CD4-positive, alpha-beta T cell treated with Interleukin-4 for 4 hours (primary cell): ENCODE measurements at regions not wholly inside any gene's neighbourhood (a gene's known extent, or its start where the extent isn't known, plus 50 kb on each side); places are given as distances from the start of the nearest gene placed in this dataset.
"Not testable (repeated sequence)": the region's sequence is repeated elsewhere in the genome, so short reads cannot be mapped to it uniquely, and the experiment has no call there.

Experiments
- DNase-seq: peaks from one replicate; pipeline ENCODE4 v3.0.0-alpha.2; 2020

DNA sequence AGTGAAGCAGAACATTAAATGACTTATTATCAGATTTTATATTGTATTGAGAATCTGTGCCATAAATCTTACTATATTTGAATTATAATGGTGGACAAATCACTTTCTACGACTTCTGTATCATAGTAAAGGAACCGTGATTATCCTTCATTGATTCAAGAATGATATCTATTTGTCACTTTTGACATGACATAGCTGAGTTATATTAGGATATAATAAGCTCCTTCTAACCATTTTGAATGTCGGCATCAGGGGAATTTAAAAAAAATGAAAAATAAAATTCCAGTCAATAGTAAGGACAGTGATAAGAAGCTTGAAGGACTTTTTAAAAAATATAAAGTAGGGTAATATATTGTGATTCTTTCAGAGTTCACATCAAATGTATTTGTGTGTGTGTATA lies 338.9 kb upstream of the ACO1 start:
- no peak for DNase-seq

GRCh38 chr9:32067261-32067660 lies 317.2 kb upstream of the ACO1 start:
- no peak for DNase-seq

DNA sequence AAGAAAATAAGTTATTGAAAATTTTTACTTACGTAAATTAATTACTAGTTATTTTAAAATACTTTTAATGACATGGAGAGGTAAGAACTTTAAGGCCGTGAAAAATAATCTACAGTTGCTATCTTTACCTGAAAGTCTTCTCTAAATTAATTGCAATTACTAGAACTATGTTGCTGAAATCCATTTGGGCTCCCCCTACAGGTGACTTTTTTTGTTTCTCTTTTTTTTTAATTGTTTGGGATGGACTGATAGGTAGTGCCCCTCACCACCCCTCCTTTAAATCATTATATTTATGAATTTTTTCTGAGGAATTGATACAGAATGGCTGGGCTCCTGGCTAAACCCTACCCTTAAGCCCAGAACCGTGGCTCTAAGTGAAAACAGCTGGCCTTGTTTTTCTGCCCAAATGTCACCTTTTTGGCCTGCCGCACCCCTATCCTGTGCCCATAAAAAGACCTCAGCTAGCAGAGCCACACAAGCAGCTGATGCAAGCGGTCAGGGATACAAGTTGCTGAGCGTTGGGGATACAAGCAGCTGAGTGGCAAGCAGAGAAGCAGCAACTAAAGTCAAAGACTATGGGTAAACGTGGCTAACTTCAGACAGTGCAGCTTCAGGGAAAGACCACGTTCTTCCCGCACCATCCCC lies 315.2 kb upstream of the ACO1 start:
- DNase-seq: peak; percentile 4

DNA sequence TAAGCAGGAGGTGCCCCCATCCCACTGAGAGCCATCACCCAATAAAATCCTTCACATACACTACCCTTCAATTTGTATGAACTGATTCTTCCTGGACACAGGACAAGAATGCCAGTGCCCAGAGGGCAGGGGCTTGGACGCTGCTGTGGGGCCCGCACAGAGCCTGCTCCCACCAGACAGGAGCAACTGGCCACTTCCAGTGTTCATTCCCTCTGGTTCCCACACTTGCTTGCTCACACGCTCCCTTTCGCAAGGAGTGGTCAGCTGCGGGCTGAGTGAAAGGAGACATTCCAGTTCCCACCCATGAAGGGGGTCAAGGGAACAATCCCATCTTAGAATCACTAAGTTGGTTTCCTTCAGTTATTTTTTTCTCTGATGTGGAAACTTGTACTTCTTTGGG lies 314.5 kb upstream of the ACO1 start:
- DNase-seq: no peak

DNA sequence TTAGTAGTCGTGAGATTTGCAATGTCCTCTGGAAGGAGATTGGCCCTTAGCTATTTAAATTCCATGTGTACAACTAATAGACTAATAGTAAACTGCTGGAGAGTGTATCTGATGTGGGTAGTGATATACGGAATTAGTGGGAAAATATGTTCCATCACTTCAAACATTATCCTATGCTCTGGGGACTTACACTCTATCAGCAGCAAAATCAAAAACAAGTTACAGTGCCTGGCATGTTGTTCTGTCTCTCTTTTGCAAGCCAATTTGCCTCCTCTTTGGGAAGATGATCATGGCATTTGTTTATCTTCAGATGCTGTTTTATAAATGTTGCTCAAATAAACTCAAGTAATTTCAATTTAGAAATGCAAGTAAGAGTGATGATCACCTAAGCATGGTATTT lies 311.9 kb upstream of the ACO1 start:
- no peak for DNase-seq

- no peak for DNase-seq
Measured at GRCh38 chr9:32092031-32092430, 292.4 kb upstream of the ACO1 start.

GRCh38 chr9:32117291-32117690 lies 267.2 kb upstream of the ACO1 start:
- no peak for DNase-seq

GRCh38 chr9:32128546-32128945 lies 255.9 kb upstream of the ACO1 start:
- DNase-seq: no peak

DNA sequence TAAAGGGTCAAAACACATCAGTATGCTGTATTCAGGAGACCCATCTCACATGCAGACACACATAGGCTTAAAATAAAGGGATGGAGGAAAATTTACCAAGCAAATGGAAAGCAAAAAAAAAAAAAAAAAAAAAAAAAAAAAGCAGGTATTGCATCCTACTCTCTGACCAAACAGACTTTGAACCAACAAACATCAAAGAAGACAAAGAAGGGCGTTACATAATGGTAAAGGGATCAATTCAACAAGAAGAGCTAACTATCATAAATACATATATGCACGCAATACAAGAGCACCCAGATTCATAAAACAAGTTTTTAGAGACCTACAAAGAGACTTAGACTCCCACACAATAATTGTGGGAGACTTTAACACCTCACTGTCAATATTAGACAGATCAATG lies 253.7 kb upstream of the ACO1 start:
- DNase-seq: not testable (repeated sequence)

DNA sequence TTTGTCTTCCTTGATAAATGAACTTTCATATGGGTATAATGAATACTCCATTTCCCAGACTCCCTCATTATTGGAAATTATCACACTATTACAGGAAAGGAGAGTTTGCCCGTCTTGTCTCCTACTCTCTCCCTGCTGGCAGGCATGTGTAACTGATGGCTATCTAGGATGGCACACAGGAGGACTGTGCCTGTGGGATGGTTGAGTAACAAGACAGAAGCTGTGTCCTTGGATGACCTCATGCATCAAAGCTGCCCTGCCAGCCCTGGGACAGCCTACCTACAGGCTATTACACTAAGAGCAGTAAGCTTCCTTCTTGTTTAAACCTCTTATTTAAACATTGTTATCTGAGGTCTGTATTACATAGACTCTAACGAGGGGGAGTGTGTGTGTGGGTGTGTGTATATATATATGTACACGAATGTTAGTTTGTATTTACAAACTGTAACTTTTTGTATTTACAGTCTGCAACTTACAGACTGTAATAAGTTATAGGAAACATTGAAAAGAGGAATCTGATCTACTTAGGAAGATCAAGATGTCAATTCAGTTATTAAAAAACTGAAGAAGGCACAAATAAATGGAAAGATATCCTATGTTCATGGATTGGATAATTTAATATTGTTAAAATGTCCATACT lies 247.6 kb upstream of the ACO1 start:
- DNase-seq: no peak

DNA sequence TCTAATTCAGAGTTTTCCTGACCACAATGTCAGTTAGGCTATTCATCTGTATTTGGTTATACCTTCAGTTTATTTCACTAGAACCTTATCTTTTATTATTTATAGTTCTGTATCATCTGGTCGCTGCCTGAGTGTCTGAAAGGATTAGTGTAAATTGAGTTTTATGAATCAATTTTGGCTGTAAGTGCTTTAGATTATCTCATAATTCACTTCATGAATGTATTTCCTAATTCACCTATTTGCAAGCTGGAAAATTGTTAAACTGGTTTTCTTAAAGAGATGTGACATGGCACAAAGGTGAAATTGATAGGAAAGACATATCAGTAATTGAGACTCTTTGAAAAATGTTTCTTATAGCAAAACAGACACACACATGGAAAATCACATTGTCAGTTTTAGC lies 242.4 kb upstream of the ACO1 start:
- DNase-seq: no peak

DNA sequence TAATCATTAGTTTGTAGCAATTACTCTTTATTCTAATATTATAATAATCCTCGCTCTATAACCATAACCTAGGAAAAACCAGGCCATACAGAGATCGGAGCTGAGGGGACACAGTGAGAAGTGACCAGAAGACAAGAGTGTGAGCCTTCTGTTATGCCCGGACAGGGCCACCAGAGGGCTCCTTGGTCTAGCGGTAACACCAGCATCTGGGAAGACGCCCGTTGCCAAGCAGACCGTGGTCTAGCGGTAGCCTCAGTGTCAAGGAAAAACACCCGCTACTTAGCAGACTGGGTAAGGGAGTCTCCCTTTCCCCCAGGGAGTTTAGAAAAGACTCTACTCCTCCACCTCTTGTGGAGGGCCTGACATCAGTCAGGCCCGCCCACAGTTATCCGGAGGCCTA lies 235.9 kb upstream of the ACO1 start:
- DNase-seq: not testable (repeated sequence)

DNA sequence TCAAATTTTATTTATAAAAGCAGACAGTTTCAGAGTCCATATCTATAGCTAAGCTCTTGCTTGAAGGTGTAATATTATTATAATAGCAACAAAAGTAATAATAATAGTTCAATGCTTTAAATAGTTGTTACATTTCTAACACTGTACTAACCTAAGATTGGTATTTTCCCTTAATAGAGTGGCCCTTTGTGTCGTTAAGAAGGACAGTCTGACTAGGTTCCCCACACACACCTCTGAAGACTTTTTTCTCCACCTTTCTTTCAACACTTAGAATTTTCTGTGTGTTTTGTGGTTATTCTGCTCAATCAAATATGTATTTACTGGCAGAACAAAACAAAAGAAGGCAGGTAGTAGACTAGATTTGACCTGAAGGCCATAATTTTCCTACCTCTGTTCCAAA lies 223.2 kb upstream of the ACO1 start:
- no peak for DNase-seq

GRCh38 chr9:32161720-32162119 lies 222.7 kb upstream of the ACO1 start:
- DNase-seq: no peak

- not testable (repeated sequence) for DNase-seq
Measured at GRCh38 chr9:32166316-32166715, 218.1 kb upstream of the ACO1 start.

- DNase-seq: no peak
Measured at GRCh38 chr9:32171339-32171738, 213.1 kb upstream of the ACO1 start.

- no peak for DNase-seq
Measured at GRCh38 chr9:32172256-32172655, 212.2 kb upstream of the ACO1 start.

DNA sequence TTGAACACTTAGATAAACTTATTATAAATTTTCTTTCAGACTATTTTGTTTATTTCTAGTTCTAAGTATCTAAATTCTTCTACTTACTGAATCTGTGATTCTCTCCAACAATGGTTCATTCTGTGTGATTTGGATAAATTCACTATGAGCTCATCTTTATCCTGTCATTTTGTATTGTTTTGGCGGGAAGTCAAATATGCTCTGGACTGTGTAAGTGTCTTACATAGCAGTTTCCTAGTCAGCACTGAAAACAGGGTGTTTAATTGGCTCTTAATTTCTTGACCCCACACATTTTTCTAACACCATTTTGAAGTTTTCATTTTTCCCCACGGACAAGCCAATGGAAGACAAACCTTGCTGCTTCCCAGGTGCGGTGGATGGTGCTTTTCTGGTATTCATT lies 207.0 kb upstream of the ACO1 start:
- no peak for DNase-seq

- no peak for DNase-seq
Measured at GRCh38 chr9:32180597-32180996, 203.8 kb upstream of the ACO1 start.

DNA sequence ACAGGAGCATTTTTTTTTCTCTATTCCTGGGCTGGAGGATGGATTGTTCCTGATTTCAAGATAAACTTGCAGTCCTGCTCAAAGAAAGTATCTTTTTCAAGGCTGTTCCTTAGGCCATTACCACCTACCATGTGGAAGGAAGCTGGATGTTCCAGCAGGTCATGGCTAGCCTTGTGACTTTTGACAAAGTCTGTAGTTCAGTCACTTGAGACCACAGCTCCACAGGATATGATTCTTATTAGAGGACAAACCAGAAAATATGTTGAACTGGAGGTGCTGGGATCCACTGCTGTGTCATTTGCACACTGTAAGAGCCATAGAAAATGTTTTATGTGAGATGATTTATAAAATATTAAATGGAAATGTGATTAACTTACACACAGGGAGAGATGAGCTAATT lies 184.2 kb upstream of the ACO1 start:
- no peak for DNase-seq

- no peak for DNase-seq
Measured at GRCh38 chr9:32200896-32201295, 183.5 kb upstream of the ACO1 start.

- DNase-seq: not testable (repeated sequence)
Measured at GRCh38 chr9:32209164-32209563, 175.3 kb upstream of the ACO1 start.

- no peak for DNase-seq
Measured at GRCh38 chr9:32218100-32218767, 166.2 kb upstream of the ACO1 start.

- DNase-seq: no peak
Measured at GRCh38 chr9:32220750-32221149, 163.7 kb upstream of the ACO1 start.

GRCh38 chr9:32234451-32234850 lies 150.0 kb upstream of the ACO1 start:
- DNase-seq: no peak
